ENCODE measurements at regions not wholly inside any gene's neighbourhood (a gene's known extent, or its start where the extent isn't known, plus 50 kb on each side); places are given as distances from the start of the nearest gene placed in this dataset.

GRCh38 chr2:18251486-18251885 is 309.0 kb downstream of the RDH14 start:
- H3F3A ChIP-seq (ENCODE audit: insufficient read depth, low read depth), result no peaks in the 10 kb centered on the region
- no peaks in the 10 kb centered on the region for H3K9me2 ChIP-seq (ENCODE audit: insufficient read depth)
- no peak overlapping the region for H2AFZ ChIP-seq
- no peaks in the 10 kb centered on the region for H3K79me2 ChIP-seq (ENCODE audit: low read depth)
- no peaks in the 10 kb centered on the region for H3K36me3 ChIP-seq (ENCODE audit: low read depth)
- H3K4me3 ChIP-seq, result no peak overlapping the region
- CTCF ChIA-PET, result no interaction called here
- intact Hi-C loops (cut with micrococcal nuclease; ENCODE audit: unreplicated experiment), result no loop called here
- no peaks in the 10 kb centered on the region for H3K27me3 ChIP-seq (ENCODE audit: insufficient read depth, low read depth)
- H3K27ac ChIP-seq, result no peak overlapping the region
- no TSS peak for BruUV-seq (replicated peaks)
- POLR2A ChIA-PET (ENCODE audit: unreplicated experiment), result interaction anchor here (0.7 kb wide), 1 partner anchor 1865 kb away, joined by 5 read pairs; no protein-coding TSS in a partner anchor
- no peaks in the 10 kb centered on the region for H3K4me1 ChIP-seq (replicated peaks; ENCODE audit: insufficient read depth)
- H3K9me3 ChIP-seq (ENCODE audit: insufficient read depth, low read depth), result no peaks in the 10 kb centered on the region
- no peaks in the 10 kb centered on the region for H4K20me1 ChIP-seq (ENCODE audit: insufficient read depth)
- H3K4me2 ChIP-seq, result no peak overlapping the region
- TF ChIP-seq, protein P1, sequence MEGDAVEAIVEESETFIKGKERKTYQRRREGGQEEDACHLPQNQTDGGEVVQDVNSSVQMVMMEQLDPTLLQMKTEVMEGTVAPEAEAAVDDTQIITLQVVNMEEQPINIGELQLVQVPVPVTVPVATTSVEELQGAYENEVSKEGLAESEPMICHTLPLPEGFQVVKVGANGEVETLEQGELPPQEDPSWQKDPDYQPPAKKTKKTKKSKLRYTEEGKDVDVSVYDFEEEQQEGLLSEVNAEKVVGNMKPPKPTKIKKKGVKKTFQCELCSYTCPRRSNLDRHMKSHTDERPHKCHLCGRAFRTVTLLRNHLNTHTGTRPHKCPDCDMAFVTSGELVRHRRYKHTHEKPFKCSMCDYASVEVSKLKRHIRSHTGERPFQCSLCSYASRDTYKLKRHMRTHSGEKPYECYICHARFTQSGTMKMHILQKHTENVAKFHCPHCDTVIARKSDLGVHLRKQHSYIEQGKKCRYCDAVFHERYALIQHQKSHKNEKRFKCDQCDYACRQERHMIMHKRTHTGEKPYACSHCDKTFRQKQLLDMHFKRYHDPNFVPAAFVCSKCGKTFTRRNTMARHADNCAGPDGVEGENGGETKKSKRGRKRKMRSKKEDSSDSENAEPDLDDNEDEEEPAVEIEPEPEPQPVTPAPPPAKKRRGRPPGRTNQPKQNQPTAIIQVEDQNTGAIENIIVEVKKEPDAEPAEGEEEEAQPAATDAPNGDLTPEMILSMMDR (conservative IDR thresholded peaks at IDR 0.05), result no peak
- TF ChIP-seq EZH2 (IDR thresholded peaks at IDR 0.05; ENCODE audit: low read depth), result no peak
- DNase-seq, result no peak

GRCh38 chr2:18247282-18248110 is 313.0 kb downstream of the RDH14 start:
- Histone ChIP-seq H3K9me2 (ENCODE audit: insufficient read depth) (no peaks in the 10 kb centered on the region), H3K4me1 (replicated peaks; ENCODE audit: insufficient read depth) (no peaks in the 10 kb centered on the region), H4K20me1 (ENCODE audit: insufficient read depth) (no peaks in the 10 kb centered on the region), H3K79me2 (ENCODE audit: low read depth) (no peaks in the 10 kb centered on the region), H3K9me3 (ENCODE audit: insufficient read depth, low read depth) (no peaks in the 10 kb centered on the region), H3K27ac (no peak overlapping the region), H3K4me3 (no peak overlapping the region), H3F3A (ENCODE audit: insufficient read depth, low read depth) (no peaks in the 10 kb centered on the region), H2AFZ (no peak overlapping the region), H3K4me2 (no peak overlapping the region), H3K27me3 (ENCODE audit: insufficient read depth, low read depth) (no peaks in the 10 kb centered on the region), H3K36me3 (ENCODE audit: low read depth) (no peaks in the 10 kb centered on the region)
- POLR2A ChIA-PET (ENCODE audit: unreplicated experiment), result no interaction called here
- intact Hi-C loops (cut with micrococcal nuclease; ENCODE audit: unreplicated experiment), result no loop called here
- CTCF ChIA-PET, result no interaction called here
- no peak for TF ChIP-seq EZH2 (IDR thresholded peaks at IDR 0.05; ENCODE audit: low read depth)
- TF ChIP-seq, protein P1 (conservative IDR thresholded peaks at IDR 0.05), result no peak
- BruUV-seq (replicated peaks), result no TSS peak
- DNase-seq, result no peak

DNA sequence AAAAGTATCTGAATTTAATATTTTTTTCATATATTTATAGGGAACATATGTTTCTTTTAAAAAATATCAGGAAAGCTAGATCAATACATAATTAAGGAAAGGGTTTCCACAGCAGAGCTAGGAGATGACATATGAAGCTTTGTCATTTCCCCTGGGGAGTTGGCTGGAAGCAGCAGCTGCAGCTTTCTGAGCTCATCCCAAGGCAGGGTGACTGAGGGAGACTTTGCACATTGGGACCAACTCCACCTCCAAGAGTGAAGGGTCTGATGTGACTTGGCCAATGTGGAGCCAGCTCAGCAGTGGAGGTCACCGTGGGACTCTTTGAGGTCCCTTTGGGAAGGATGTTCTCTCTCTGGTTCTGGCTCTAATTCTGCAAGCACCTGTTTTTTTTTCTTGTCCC is 315.1 kb downstream of the RDH14 start:
- Histone ChIP-seq H4K20me1 (ENCODE audit: insufficient read depth) (no peaks in the 10 kb centered on the region), H2AFZ (no peak overlapping the region), H3K9me2 (ENCODE audit: insufficient read depth) (no peaks in the 10 kb centered on the region), H3F3A (ENCODE audit: insufficient read depth, low read depth) (no peaks in the 10 kb centered on the region), H3K27ac (no peak overlapping the region), H3K36me3 (ENCODE audit: low read depth) (no peaks in the 10 kb centered on the region), H3K4me2 (no peak overlapping the region), H3K79me2 (ENCODE audit: low read depth) (no peaks in the 10 kb centered on the region), H3K4me3 (no peak overlapping the region), H3K27me3 (ENCODE audit: insufficient read depth, low read depth) (no peaks in the 10 kb centered on the region), H3K4me1 (replicated peaks; ENCODE audit: insufficient read depth) (no peaks in the 10 kb centered on the region), H3K9me3 (ENCODE audit: insufficient read depth, low read depth) (no peaks in the 10 kb centered on the region)
- no peak for DNase-seq
- BruUV-seq (replicated peaks), result no TSS peak
- ChIA-PET POLR2A (ENCODE audit: unreplicated experiment) (no interaction called here), CTCF (interaction anchor here (0.6 kb wide), 1 partner anchor 112 kb away, joined by 3 read pairs; no protein-coding TSS in a partner anchor)
- TF ChIP-seq, protein P1 (conservative IDR thresholded peaks at IDR 0.05), result no peak
- TF ChIP-seq EZH2 (IDR thresholded peaks at IDR 0.05; ENCODE audit: low read depth), result no peak
- intact Hi-C loops (cut with micrococcal nuclease; ENCODE audit: unreplicated experiment), result no loop called here

All from PC-9 (cell line).